GM18868 (cell line): ENCODE measurements at regions not wholly inside any gene's neighbourhood (a gene's known extent, or its start where the extent isn't known, plus 50 kb on each side); places are given as distances from the start of the nearest gene placed in this dataset.
A peak's percentile ranks its signal among the peaks of the same experiment; 100 is the strongest.

ENCODE experiments used
- ATAC-seq: cut with Tn5 transposase; IDR thresholded peaks from one replicate; pipeline ENCODE4 v1.9.1; 2021; ENCODE audit warnings: mild to moderate bottlenecking, moderate library complexity; ENCODE audit not compliant: unreplicated experiment

DNA sequence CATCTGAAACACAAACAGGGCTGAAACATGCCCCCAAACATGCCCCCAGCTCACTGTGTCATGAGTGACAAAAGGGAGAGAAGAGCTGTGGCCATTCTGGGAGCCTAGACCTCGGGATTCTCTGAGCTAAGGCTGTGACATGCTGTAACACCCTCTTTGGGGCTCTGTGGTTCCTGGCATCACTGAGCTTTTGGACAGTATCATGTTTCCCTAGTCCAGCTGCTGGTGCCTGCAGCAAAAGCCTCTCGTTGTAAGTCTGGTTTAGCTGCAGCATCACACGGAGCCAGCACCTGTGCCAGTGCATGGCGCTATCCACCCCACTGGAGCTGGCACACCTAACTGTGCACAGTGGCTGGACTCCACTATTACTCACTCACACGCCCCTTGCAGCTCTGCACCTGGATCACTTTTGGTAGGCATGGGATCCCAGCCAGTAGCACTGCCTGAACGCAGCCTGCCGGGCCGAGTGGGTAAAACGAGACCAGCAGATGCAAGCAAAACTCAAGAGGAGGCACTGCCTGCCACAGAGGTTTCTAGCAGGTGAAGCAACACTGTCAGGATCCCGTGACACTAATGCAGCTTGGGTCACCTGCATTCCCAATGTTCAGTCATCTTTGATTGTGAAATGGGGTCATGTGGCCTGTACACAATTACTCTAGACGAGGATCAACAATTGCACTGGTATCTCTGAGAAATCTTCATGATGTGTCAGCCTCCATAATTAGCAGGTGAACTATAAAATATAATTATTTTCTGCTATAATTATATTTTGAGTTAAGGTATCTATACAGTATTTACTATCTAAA is 547.2 kb downstream of the ZNF804A start:
- ATAC-seq = no peak

GRCh38 chr2:185147361-185147760 is 549.0 kb downstream of the ZNF804A start:
- ATAC-seq = no peak

GRCh38 chr2:185152186-185152585 is 553.9 kb downstream of the ZNF804A start:
- ATAC-seq = no peak

- no peak for ATAC-seq
Observed at GRCh38 chr2:185161701-185162100, 563.4 kb downstream of the ZNF804A start.

- ATAC-seq = no peak
Observed at GRCh38 chr2:185174353-185174752, 564.3 kb upstream of the FSIP2 start.

DNA sequence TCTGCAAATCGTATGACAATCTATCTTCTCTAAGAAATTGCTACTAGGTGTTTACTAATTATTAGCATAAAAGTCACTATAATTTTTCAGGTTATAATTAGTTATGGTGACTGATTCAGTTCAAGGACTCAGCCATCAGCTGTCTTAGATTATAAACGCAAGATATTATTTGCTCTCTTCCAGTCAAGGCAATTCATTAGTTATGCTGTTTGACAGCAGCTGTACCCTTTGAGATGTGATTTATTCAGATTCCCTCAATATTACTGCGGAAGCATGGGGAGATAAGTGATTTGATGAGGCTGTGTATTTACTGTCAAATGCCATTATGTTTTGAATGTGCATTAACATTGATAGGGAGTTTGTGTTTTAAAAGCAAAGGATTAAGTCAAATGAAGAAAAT is 558.9 kb upstream of the FSIP2 start:
- no peak for ATAC-seq

DNA sequence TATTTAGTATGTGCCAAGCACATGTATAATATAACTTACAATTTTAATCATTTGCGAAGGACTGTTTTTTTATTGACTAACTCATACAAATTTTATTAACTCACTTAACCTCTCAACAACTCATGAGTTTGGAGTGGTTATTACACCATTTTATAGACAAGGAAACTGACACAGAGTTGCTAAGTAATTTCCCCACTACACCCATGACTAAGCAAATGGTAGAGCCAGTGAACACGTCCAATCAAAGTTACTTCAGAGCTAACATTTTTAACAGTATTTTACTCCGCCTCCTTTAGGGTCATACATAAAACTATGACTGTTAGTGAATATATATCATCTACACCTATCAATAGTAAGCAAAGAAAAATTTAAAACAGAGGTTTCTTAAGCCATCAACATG is 556.7 kb upstream of the FSIP2 start:
- no peak for ATAC-seq

DNA sequence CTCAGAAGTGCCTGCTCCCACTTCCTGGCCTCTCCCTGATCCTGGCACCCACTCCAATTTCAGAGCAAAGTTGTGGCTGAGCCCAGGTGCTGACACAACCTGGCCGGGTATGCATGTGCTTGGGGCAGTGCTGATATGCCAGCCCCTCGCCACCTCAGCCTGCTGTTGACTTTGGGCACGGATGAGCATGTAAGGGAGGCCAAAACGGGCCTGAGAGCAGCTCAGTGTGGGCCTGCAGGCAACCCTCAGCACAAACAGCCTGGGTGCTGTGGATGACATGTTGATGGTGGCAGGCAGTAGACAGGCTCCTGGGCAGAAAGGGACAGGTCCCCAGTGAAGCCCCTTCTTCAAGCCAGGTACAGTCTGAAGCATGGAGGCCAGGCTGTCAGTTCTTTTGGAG is 553.6 kb upstream of the FSIP2 start:
- no peak for ATAC-seq

GRCh38 chr2:185187421-185187820 is 551.2 kb upstream of the FSIP2 start:
- no peak for ATAC-seq

DNA sequence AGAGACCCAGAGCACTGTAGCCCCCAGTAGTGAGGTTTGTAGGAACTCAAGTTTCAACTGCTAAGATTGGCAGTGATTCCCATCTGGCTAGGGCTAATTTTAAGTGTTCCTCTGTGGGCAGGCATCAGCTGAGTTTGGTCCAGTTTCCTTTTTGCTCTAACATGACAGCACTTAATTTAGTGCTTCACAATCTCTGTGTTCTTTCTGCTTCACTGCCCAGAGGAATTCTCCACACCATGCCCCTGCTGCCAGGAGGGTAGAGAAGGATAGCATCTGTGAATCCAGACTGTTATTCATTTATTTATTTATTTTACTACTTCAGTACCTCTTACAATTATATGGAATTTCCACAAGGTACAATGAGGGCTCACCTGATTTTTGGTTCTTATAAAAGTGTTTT is 549.9 kb upstream of the FSIP2 start:
- ATAC-seq = no peak

DNA sequence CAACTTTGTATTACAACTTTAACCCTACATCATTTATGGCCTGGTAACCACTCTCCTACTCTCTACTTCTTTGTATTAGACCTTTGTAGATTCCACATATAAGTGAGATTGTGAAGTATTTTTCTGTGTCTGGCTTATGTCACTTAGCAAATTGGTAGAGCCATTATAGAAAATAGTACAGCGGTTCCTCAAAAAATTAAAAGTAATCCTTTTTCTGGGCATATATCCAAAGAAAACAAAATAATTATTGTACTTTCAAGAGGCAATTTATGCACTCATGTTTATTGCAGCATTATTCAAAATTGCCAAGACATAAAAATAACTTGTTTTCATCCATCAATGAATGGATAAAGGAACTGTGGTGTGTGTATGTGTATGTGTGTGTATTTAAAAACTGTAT is 537.5 kb upstream of the FSIP2 start:
- ATAC-seq = no peak

DNA sequence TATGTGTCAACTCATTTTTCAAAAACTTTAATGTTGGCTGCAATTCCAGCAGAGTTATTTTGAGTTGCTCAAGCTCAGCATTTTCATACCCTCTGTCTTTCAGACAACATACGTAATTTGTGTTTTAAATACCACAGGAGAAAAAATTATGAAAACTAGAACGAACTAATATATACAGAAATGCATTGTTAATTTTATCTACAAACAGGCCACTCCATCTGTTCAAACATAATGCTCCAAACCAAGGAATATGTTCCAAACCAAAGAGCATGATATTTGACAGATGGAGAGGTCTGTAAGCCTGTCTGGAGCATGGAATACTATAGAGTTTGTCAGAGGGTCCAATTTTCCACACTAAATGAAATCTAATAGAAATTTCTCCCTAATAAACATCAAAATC is 536.2 kb upstream of the FSIP2 start:
- ATAC-seq = no peak

DNA sequence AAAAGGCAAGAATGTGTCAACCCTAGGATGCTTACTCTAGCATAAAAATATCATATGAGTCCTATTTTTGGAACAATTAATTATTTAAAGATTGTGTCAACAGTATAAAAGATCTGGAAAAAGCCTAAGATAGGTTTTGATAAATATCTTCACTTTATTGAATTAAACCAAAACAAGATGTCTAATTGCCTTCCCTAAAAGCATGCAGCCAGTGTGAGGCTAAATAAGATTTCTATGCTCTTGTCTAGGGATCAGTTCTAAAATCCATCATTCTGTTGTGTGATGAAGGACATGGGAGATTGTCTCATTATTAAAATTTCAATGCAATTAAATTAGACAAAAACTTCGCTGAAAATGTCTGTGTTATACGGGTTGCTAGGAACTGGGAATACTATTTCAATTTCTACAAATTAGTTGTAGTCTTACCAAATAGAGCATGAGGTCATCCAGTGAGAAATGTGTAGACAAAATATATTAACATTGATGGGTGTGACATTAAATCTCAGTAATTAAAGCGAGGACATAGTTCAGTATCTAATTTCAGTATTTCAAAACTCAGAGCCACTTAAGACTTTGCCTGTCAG is 535.6 kb upstream of the FSIP2 start:
- ATAC-seq = no peak

GRCh38 chr2:185208261-185208660 is 530.3 kb upstream of the FSIP2 start:
- ATAC-seq = peak; percentile 50

DNA sequence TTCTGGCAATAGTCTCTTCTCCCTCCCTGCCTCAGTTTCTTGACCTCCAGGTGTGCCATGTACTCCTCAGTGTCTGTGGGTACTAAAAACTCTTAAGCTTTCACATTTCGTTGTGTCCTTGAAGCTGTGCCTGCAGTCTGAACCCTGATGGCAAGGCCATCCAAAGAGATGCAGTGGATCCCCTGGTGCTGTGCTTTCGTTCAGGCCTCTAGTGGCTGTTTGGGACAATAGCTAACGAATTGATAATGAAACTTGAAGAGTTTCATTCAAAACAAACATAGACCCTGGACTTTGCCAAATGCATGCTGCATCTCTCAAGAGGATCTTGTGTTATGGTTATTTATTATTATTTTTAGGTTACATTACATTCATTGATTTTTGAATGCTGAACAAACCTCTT is 523.1 kb upstream of the FSIP2 start:
- ATAC-seq = peak; percentile 82

DNA sequence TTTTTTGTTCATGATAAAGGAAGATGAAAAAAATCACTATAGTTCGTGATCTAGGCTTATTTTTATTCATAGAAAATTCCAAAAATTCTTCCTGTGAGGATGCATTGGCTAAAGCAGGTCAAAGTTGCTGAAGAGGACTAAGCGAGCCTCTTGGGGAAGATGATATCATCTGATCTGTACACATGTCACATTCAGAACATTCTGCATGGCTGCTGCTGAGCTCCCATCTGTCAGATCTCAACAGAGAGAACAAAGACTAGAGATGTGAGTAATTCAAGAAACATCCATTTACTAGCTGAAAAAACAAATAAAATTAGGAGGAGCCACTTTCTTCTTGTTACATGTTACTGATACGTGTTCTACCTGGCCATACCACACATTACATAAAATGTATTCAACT is 518.6 kb upstream of the FSIP2 start:
- no peak for ATAC-seq

DNA sequence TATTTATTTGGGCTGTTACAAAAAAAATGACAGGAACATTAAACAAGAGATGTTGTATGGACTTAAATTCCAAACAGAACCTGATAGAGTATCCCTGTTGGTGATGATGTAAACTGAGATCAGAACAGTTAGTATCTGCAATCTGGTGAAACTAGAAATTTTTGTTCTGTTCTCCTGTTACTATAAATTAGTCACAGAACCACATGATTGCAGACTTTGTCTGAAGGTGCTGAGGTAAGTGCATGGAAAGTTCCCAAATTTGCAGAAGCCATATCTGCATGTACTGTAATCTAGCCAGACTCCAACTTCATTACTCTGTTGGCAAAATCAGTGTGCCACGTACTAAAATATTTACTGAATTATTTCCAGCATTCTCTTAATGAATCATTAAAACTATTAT is 516.3 kb upstream of the FSIP2 start:
- ATAC-seq = no peak

- no peak for ATAC-seq
Observed at GRCh38 chr2:185227391-185227790, 511.2 kb upstream of the FSIP2 start.

GRCh38 chr2:185239491-185239890 is 499.1 kb upstream of the FSIP2 start:
- no peak for ATAC-seq

DNA sequence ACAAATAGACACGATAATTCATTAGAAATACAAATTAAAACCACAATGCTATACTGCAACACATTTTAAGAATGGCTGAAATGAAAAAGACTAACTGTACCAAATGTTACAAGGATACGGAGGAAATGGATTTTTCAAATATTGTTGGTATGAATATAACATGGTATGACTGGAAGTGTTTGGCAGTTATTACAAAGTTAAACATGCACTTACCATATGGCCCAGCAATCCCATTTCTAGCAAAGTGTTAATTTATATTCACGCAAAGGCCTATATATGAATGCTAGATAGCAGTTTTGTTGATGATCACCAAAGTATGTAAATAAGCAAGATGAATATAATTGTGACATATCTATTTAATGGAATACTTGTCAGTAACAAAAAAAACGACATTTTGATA is 497.8 kb upstream of the FSIP2 start:
- no peak for ATAC-seq

DNA sequence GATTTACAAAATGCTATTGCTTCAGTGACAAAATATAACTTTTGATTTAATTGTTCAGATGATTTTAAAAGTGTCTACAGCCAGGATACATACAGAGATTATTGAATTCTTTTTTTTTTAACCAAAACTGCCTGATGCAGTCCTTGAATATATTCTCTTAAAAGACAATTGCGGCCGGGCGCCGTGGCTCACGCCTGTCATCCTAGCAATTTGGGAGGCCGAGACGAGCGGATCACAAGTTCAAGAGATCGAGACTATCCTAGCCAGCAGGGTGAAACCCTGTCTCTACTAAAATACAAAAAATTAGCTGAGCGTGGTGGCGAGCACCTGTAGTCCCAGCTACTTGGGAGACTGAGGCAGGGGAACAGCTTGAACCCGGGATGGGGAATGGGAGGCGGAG is 497.0 kb upstream of the FSIP2 start:
- no peak for ATAC-seq

- ATAC-seq = no peak
Observed at GRCh38 chr2:185242462-185242861, 496.1 kb upstream of the FSIP2 start.

GRCh38 chr2:185245216-185245615 is 493.4 kb upstream of the FSIP2 start:
- ATAC-seq = no peak
